SK-N-SH (cell line): ENCODE measurements at regions not wholly inside any gene's neighbourhood (a gene's known extent, or its start where the extent isn't known, plus 50 kb on each side); places are given as distances from the start of the nearest gene placed in this dataset.

Source experiments
- ELF1 ChIP-seq: IDR thresholded peaks from 2 replicates; pipeline ENCODE4 v1.4.0; 2012
- TF ChIP-seq, protein P1 (sequence below): fragments of 200-600 bp; sonication (generic); IDR thresholded peaks from 2 replicates; pipeline ENCODE4 v1.6.1; 2017; ENCODE audit warnings: antibody characterized with exemption, mild to moderate bottlenecking, moderate library complexity

GRCh38 chr13:73535341-73535740 is 476.5 kb downstream of the KLF5 start:
- TF ChIP-seq, protein P1, sequence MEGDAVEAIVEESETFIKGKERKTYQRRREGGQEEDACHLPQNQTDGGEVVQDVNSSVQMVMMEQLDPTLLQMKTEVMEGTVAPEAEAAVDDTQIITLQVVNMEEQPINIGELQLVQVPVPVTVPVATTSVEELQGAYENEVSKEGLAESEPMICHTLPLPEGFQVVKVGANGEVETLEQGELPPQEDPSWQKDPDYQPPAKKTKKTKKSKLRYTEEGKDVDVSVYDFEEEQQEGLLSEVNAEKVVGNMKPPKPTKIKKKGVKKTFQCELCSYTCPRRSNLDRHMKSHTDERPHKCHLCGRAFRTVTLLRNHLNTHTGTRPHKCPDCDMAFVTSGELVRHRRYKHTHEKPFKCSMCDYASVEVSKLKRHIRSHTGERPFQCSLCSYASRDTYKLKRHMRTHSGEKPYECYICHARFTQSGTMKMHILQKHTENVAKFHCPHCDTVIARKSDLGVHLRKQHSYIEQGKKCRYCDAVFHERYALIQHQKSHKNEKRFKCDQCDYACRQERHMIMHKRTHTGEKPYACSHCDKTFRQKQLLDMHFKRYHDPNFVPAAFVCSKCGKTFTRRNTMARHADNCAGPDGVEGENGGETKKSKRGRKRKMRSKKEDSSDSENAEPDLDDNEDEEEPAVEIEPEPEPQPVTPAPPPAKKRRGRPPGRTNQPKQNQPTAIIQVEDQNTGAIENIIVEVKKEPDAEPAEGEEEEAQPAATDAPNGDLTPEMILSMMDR = no peak
- no peak for TF ChIP-seq ELF1
